Adipocyte (in vitro differentiated cells): ENCODE measurements at regions not wholly inside any gene's neighbourhood (a gene's known extent, or its start where the extent isn't known, plus 50 kb on each side); places are given as distances from the start of the nearest gene placed in this dataset.
"Not testable (repeated sequence)": the region's sequence is repeated elsewhere in the genome, so short reads cannot be mapped to it uniquely, and the experiment has no call there.

Experiments used
- DNase-seq: peaks from one replicate; pipeline ENCODE4 v3.0.0-alpha.2; 2015; ENCODE audit warnings: low read depth
- H3K27me3 ChIP-seq: replicated peaks from 2 replicates; pipeline ENCODE4 v1.7.0; 2013; ENCODE audit warnings: mild to moderate bottlenecking, low read length, moderate library complexity; ENCODE audit not compliant: control insufficient read depth, insufficient read depth
- H3K36me3 ChIP-seq: 2 replicates; pipeline ENCODE4 v1.7.0; 2013; ENCODE audit warnings: low read length, mild to moderate bottlenecking, moderate library complexity; ENCODE audit not compliant: control insufficient read depth, insufficient read depth, severe bottlenecking
- H3K4me1 ChIP-seq: 2 replicates; pipeline ENCODE4 v1.7.0; 2013; ENCODE audit warnings: mild to moderate bottlenecking, low read length, moderate library complexity; ENCODE audit not compliant: control insufficient read depth, insufficient read depth
- H3K4me3 ChIP-seq: 2 replicates; pipeline ENCODE4 v1.7.0; 2013; ENCODE audit warnings: mild to moderate bottlenecking, low read length, moderate library complexity
- H3K9ac ChIP-seq: 2 replicates; pipeline ENCODE4 v1.7.0; 2013; ENCODE audit warnings: mild to moderate bottlenecking, low read length, moderate library complexity
- H3K9me3 ChIP-seq: 2 replicates; pipeline ENCODE4 v1.7.0; 2013; ENCODE audit warnings: mild to moderate bottlenecking, low read length, moderate library complexity; ENCODE audit not compliant: control insufficient read depth

GRCh38 chr17:68759343-68760140, 158.4 kb upstream of the FAM20A start:
- DNase-seq: peak; percentile 99
- peak overlapping the region; percentile 93 for H3K9ac ChIP-seq

GRCh38 chr17:68759002-68759342, 157.8 kb upstream of the FAM20A start:
- H3K4me3 ChIP-seq: peak overlapping the region; percentile 84
- no peaks in the 10 kb centered on the region for H3K9me3 ChIP-seq
- H3K36me3 ChIP-seq: no peaks in the 10 kb centered on the region
- H3K27me3 ChIP-seq: no peaks in the 10 kb centered on the region
- DNase-seq: no peak
- H3K4me1 ChIP-seq: peaks cover 8% of the 10 kb centered on the region
- H3K9ac ChIP-seq: peak overlapping the region; percentile 93

More at GRCh38 chr17:68759343-68760140, 158.4 kb upstream of the FAM20A start:
- peak overlapping the region; percentile 84 for H3K4me3 ChIP-seq
- no peaks in the 10 kb centered on the region for H3K36me3 ChIP-seq
- H3K9me3 ChIP-seq: no peaks in the 10 kb centered on the region
- no peaks in the 10 kb centered on the region for H3K27me3 ChIP-seq
- peaks cover 8% of the 10 kb centered on the region for H3K4me1 ChIP-seq

GRCh38 chr17:68757866-68758757, 156.9 kb upstream of the FAM20A start:
- not testable (repeated sequence) for H3K27me3 ChIP-seq, DNase-seq, H3K36me3 ChIP-seq, H3K4me1 ChIP-seq, H3K9me3 ChIP-seq, H3K9ac ChIP-seq, H3K4me3 ChIP-seq

DNA sequence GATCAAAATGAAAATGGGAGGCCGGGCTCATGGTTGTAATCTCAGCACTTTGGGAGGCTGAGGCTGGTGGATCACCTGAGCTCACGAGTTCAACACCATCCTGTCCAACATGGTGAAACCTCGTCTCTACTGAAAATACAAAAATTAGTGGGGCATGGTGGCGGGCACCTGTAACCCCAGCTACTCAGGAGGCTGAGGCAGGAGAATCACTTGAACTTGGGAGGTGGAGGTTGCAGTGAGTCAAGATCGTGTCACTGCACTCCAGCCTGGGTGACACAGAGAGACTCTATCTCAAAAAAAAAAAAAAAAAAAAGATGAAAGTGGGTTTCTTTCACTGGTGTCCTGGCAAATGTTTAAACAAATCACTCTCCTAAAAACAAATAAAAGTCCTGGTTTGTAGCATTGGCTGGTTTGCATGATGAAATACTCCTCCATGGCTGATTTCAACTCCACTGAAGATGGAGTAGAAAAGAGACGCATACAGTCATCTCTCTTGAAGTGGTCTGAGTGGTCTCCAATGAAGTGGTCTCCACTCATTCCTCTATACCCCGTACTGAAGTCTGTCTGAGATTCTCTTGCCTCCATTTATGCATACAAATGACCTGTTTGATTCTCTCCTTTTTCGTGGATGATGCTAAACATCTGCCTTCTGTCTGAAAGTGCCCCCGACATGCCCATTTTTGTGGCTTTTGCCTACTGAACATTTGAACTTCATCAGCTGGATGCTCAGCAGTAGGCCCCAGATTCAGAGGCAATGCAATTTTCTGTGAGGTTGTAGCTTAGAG, 153.0 kb upstream of the FAM20A start:
- Histone ChIP-seq H3K9me3 (no peaks in the 10 kb centered on the region), H3K4me3 (no peak overlapping the region), H3K27me3 (no peaks in the 10 kb centered on the region), H3K36me3 (no peaks in the 10 kb centered on the region), H3K9ac (no peak overlapping the region), H3K4me1 (peaks cover 9% of the 10 kb centered on the region)
- DNase-seq: no peak

DNA sequence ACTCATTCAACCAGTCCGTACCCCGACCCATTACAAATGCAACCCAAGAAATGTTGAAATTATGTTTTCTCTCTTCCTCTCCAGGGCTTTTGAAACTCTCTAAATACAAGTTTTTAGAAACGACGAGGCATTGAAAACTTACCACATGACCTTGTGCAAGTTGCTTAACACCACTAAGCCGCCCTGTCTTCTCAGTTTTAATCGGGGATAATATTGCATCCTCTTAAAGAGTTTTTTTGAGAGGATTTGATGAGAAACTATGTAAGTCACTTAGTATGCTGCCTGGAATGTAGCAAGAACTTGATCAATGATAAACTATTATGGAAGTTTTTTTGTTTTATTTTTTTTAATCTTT, 149.0 kb upstream of the FAM20A start:
- no peak overlapping the region for H3K9ac ChIP-seq
- H3K4me3 ChIP-seq: peak overlapping the region; percentile 68

DNA sequence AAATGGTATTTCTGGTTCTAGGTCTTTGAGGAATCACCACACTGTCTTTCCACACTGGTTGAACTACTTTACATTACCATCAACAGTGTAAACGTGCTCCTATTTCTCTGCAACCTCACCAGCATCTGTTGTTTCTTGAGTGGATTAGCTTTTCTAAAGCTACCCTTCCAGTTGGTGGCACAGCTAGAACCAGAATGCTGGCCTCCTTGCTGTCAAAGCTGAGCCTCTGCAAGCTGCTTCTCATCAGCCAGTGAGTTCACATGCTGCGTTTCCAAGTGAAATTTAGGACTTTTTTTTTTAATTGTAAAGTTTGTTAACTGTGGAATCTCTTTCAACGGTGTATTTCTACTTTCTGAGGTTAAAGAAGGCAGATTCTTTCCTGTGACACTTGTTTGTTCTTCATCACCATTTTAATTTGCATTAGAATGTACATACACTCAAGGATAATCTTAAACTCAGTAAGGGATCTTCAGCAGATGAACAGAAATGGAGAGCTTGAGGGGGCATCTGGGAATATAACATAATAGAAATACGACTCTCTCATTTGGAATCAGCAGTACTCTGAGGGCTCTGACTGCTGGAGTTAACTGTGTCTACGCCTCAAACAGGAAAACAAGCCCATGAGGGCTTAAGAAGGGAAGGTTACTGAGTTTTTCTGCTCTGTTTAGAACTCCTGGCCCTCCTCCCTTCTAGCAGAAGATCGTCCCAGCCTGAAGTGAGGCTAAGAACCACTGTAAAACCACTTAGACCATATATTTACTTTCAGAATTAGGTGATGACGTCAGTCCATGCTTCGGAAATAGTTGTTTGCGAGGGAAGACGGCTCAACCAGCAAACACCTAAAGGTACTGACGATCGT, 148.4 kb upstream of the FAM20A start:
- DNase-seq: no peak
- Histone ChIP-seq H3K4me1 (peaks cover 5% of the 10 kb centered on the region), H3K27me3 (no peaks in the 10 kb centered on the region), H3K36me3 (no peaks in the 10 kb centered on the region), H3K9me3 (no peaks in the 10 kb centered on the region), H3K9ac (no peak overlapping the region), H3K4me3 (peak overlapping the region; percentile 68)

More for the DNA sequence above, 149.0 kb upstream of the FAM20A start:
- Histone ChIP-seq H3K27me3 (no peaks in the 10 kb centered on the region), H3K4me1 (peaks cover 5% of the 10 kb centered on the region), H3K36me3 (no peaks in the 10 kb centered on the region), H3K9me3 (no peaks in the 10 kb centered on the region)
- DNase-seq: no peak

DNA sequence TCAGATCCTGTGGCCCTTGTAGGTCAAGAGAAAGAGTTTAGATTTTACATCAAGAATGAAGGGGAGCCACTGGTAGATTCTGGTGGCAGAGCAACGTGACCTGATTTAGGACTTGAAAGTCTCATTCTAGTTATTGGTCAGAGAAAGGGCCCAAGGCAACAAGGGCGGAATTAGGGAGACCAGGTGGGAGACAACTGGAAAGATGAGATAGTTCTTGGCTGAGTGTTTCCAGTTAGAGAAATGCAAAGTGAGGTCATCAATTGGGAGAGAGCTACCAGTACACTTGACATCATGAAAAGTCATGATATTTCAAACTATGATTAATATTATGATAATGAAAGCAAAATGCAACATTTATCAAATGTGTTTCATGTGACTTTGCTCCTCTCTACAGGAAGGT, 147.2 kb upstream of the FAM20A start:
- Histone ChIP-seq H3K36me3 (no peaks in the 10 kb centered on the region), H3K9me3 (no peaks in the 10 kb centered on the region), H3K27me3 (no peaks in the 10 kb centered on the region), H3K4me3 (no peak overlapping the region), H3K9ac (no peak overlapping the region), H3K4me1 (peaks cover 5% of the 10 kb centered on the region)
- DNase-seq: no peak

DNA sequence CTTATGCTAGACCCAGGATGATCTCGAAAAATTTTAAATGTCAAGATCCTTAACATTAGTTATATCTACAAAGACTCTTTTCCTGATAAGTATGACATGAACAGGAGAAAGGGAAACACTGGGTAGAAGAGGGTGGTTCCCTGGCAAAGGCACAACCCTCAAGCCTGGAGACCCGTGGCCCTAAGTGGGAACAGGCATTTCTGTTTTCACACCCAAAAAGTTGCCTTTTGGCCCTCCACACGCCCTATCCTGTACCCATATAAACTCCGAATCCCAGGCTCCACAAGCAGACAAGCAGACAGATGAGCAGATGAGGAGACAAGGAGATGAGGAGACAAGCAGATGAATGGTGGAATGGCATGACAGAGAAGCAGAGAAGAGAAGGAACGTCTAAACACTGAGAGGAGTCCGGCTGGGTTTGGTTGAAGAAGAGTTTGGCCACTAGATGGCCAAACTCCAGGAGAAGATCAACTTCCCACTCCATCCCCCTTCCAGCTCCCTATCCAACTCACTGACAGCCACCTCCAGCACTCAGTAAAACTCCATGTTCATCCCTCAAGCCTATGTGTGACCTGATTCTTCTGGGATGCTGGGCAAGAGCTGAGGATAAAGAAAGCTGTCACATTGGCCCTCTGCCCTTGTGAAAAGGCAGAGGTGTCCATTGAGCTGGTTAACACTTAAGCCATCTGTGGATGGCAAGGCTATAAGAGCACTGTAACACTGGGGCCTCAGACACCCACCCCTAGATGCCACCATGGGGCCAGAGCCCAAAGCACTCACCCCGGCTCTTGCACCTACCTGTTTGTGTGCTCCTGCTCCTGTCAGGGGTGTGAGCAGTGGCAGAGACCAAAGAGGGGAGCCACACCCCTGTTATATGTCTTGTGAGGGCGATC, 139.6 kb upstream of the FAM20A start:
- Histone ChIP-seq H3K27me3 (no peaks in the 10 kb centered on the region), H3K4me3 (no peak overlapping the region), H3K4me1 (no peaks in the 10 kb centered on the region), H3K9me3 (peaks cover 6% of the 10 kb centered on the region), H3K36me3 (no peaks in the 10 kb centered on the region), H3K9ac (no peak overlapping the region)
- DNase-seq: no peak

DNA sequence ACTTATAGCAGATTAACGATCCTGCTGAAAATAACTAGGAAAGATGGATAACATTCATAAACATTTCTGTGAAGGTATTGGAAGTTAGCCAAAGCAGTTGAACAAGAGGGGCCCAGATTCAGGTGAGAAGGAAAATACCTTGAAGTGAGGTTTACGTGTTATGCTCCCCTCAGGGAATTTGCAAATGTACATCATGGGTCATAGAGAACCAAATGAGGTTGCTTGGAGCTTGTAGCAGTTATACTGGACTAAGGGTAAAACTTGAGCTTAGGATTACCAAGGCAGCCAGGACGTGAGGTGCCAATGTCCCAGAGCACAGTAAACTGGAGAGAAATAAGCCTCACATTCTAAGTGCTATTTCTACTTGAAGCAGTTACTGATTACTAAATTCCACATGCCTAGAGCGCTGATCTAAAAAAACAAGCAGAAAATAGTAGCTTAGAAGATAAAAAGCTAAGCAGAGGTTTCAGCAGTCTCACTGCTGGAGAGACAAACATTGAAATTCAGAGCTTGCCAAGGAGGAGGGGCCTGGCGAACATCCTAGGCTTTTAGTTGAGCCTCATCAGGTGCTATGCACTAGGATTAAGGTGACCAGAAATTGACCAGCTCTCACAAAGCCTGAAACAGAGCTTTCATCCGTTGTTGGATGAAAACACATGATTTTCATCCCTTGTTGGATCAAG, 136.7 kb upstream of the FAM20A start:
- H3K4me1 ChIP-seq: peaks cover 17% of the 10 kb centered on the region
- peaks cover 6% of the 10 kb centered on the region for H3K9me3 ChIP-seq
- DNase-seq: peak; percentile 24
- no peaks in the 10 kb centered on the region for H3K36me3 ChIP-seq
- no peak overlapping the region for H3K4me3 ChIP-seq
- no peak overlapping the region for H3K9ac ChIP-seq
- no peaks in the 10 kb centered on the region for H3K27me3 ChIP-seq
